Nucleus accumbens (tissue), 56 donors: ENCODE measurements at regions not wholly inside any gene's neighbourhood (a gene's known extent, or its start where the extent isn't known, plus 50 kb on each side); places are given as distances from the start of the nearest gene placed in this dataset.

Experiments used
- DNase-seq, 56 donors: peaks; one replicate each; lab custom pipeline; 2025; lab: John Stamatoyannopoulos, UW

GRCh38 chr13:27673911-27674310, 52.2 kb downstream of the POLR1D start:
- DNase-seq, result no peak

- DNase-seq, result no peak
These were observed 56.8 kb downstream of the POLR1D start for GRCh38 chr13:27678306-27679040.

- DNase-seq, result no peak
These were observed 57.7 kb downstream of the POLR1D start for GRCh38 chr13:27679396-27679795.

- no peak for DNase-seq
These were observed 58.2 kb downstream of the POLR1D start for GRCh38 chr13:27679896-27680295.

- no peak for DNase-seq
These were observed 58.8 kb downstream of the POLR1D start for GRCh38 chr13:27680465-27680864.

- no peak for DNase-seq
These were observed 69.5 kb downstream of the POLR1D start for GRCh38 chr13:27691207-27691606.

- DNase-seq, result no peak
These were observed 75.0 kb downstream of the POLR1D start for GRCh38 chr13:27696731-27697130.

GRCh38 chr13:27699952-27700351, 78.3 kb downstream of the POLR1D start:
- DNase-seq, result no peak

- DNase-seq, result no peak
These were observed 83.0 kb downstream of the POLR1D start for GRCh38 chr13:27704681-27705080.

GRCh38 chr13:27708325-27708724, 84.0 kb upstream of the GSX1 start:
- no peak for DNase-seq

- DNase-seq, result no peak
These were observed 82.5 kb upstream of the GSX1 start for GRCh38 chr13:27709779-27710178.

GRCh38 chr13:27712421-27712820, 79.9 kb upstream of the GSX1 start:
- no peak for DNase-seq

GRCh38 chr13:27713767-27714166, 78.5 kb upstream of the GSX1 start:
- no peak for DNase-seq

- no peak for DNase-seq
These were observed 70.6 kb upstream of the GSX1 start for GRCh38 chr13:27721681-27722080.

GRCh38 chr13:27728271-27728670, 64.0 kb upstream of the GSX1 start:
- DNase-seq, result peak in 28 of 56 donors; percentile 1 to 53 (median 12)

GRCh38 chr13:27730191-27730590, 62.1 kb upstream of the GSX1 start:
- no peak for DNase-seq
